GM12873 (cell line): ENCODE measurements at regions not wholly inside any gene's neighbourhood (a gene's known extent, or its start where the extent isn't known, plus 50 kb on each side); places are given as distances from the start of the nearest gene placed in this dataset.

Source experiments
- TF ChIP-seq, protein P1 (sequence below): IDR thresholded peaks from 2 replicates; pipeline ENCODE4 v1.5.1; 2012; ENCODE audit warnings: low read depth, mild to moderate bottlenecking, moderate library complexity, low read length, control low read depth; ENCODE audit not compliant: insufficient read depth; ENCODE audit errors: missing control alignments

DNA sequence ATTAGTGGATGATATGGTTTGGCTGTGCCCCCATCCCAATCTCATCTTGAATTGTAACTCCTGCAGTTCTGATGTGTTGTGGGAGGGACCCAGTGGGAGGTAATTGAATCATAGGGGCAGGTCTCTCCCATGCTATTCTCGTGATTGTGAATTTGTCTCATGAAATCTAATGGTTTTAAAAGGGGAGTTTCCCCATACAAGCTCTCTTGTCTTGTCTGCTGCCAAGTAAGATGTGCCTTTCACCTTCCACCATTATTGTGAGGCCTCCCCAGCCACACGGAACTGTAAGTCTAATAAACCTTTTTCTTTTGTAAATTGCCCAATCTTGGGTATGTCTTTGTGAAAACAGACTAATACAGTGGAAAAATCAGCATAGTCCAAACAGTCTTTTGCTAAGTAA, 235.5 kb downstream of the TMEM161B start:
- TF ChIP-seq, protein P1, sequence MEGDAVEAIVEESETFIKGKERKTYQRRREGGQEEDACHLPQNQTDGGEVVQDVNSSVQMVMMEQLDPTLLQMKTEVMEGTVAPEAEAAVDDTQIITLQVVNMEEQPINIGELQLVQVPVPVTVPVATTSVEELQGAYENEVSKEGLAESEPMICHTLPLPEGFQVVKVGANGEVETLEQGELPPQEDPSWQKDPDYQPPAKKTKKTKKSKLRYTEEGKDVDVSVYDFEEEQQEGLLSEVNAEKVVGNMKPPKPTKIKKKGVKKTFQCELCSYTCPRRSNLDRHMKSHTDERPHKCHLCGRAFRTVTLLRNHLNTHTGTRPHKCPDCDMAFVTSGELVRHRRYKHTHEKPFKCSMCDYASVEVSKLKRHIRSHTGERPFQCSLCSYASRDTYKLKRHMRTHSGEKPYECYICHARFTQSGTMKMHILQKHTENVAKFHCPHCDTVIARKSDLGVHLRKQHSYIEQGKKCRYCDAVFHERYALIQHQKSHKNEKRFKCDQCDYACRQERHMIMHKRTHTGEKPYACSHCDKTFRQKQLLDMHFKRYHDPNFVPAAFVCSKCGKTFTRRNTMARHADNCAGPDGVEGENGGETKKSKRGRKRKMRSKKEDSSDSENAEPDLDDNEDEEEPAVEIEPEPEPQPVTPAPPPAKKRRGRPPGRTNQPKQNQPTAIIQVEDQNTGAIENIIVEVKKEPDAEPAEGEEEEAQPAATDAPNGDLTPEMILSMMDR: no peak

DNA sequence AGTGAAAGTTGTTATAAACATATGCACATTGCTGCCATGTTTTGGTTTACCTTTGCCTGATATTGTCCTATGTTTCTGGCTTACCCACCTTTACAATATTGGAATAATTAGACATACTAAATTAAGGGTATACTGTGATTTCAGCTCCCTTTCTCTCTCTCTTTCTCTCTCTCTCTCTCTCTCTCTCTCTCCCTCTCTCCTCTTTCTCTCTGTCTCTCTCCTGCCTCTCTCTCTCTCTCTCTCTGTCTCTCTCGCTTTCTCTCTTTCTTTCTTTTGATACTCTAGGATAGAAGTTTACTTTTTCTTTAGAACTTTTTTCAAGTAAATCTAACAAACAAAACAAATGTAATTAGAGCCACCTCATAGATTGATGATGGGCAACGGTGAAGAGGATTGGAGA, 239.6 kb downstream of the TMEM161B start:
- TF ChIP-seq, protein P1: no peak

DNA sequence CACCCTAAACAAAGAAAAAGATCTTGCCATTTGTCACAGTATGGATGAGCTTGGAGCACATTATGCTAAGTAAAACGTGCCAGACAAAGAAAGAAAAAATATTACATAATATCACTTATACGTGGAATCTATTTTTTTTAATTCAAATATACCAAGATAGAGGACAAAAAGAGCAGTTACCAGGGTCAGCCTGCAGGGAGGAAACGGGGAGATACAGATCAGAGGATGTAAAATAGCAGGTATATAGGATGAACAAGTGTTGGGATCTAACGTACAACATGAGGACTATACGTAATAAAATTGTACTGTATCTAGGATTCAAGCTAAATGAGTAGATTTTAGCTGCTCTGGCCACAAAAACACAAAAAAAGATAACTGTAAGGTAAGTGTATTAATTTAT, 247.5 kb downstream of the TMEM161B start:
- TF ChIP-seq, protein P1: no peak

DNA sequence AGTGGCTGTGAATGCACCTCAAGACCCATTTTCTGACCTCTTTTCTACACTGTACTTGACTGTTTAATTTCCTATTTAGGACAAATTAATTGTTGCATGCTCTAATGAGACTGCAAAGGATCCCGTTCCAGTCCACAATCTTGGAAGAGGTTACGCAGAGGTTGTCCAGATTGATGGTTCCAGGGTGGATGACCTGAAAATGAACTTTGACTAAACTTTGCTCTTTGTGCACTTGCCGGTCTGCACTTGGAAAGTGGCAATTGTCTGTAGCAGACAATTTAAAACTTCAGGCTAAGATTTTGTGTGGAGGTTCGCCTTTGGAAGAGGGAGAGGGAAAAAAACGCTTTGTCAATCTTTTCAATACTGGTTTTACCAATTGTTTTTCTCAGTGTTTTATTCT, 267.8 kb downstream of the TMEM161B start:
- TF ChIP-seq, protein P1: no peak

DNA sequence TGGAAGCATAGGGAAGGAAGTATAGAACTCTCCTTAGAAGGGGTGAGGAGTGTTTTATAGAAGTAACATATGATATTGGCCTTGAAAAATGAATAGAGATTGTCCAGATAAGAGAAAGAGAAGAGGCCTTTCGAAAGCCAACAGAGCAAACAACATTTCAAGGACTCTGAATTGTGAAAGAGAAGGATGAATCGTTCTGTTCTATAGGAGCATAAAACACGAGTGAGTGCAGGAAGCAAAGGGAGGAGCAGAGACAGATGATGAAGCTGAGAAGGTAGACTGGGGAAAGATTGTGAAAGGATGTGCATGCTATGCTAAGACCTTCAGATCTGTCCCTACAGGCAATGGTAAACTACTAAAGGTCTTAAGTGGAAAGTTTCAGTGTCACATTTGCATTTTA, 271.0 kb downstream of the TMEM161B start:
- TF ChIP-seq, protein P1: no peak

DNA sequence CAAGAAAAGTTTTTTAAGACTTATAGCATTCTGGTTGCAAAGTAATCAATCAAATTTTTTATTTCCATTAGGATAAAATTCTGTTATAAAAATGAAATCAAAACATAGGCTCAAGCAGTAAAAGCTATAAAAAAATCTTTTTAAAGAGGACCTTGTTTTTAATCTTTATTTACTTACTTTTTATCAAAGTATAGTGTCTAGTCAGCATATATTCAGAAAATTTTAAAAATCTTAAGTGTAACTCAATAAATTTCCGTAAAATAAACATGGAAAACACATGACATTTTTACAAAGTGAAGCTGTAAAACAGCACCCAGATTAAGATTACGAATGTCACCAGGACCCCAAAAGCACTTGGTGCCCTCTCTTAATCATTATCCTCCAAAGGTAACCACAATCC, 302.4 kb downstream of the TMEM161B start:
- TF ChIP-seq, protein P1: no peak

DNA sequence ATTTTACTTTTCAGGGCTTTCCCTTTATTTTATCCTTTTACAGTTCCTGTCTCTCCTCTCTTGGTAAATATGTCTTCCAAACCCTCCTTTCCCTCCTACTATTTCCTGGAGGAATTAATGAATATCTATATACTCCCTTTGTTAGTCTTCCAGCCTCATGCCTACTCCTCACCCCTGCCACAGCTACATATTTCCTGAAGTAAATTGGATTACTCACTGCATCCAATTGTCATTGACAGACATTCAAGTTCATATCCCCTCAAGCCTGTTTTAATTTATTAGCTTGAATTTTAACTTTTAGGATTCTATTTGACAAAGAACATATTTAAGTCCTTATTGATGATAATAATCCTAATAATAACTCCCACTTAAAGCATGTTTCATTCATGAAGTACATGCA, 314.5 kb downstream of the TMEM161B start:
- TF ChIP-seq, protein P1: no peak
